ENCODE measurements at regions not wholly inside any gene's neighbourhood (a gene's known extent, or its start where the extent isn't known, plus 50 kb on each side); places are given as distances from the start of the nearest gene placed in this dataset.

DNA sequence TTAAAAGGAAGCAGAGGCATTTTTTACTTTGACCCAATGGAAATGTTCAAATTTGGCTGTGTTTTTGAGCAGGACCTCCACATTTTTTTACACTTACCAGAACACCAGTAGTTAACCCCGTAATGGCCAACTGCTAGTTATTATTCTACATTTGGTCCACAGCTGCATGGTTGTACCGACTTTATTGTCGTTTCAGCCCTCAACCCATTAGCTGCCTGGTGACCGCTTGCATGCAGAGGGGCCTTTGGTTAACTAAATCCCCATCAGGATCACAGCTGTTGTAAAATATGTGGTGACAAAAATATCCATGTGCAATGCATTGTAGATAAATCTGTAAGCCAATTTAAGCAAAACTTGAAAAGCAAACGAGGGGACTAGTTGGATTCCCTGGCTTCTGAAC is 342.2 kb upstream of the MEOX2 start:
- Histone ChIP-seq H3K4ac (ENCODE audit: low read depth, low read length) (peak overlapping the region; percentile 97), H3K14ac (replicated peaks; ENCODE audit: low read depth, low read length) (peak overlapping the region; percentile 86), H3K27me3 (ENCODE audit: control insufficient read depth, insufficient read depth, low read length) (no peaks in the 10 kb centered on the region), H3K4me2 (ENCODE audit: low read depth, low read length) (peak overlapping the region; percentile 51), H3K4me3 (ENCODE audit: insufficient read depth, low read depth, low read length) (no peak overlapping the region), H4K91ac (ENCODE audit: insufficient read depth, low read depth, low read length) (peak overlapping the region; percentile 86), H4K20me1 (ENCODE audit: insufficient read depth, low read length) (no peaks in the 10 kb centered on the region), H3K9me1 (ENCODE audit: insufficient read depth, low read length) (peaks cover 6% of the 10 kb centered on the region), H3K56ac (ENCODE audit: extremely low read depth, insufficient read depth, low read length) (peak overlapping the region; percentile 72; the same call in 1 of the 2 replicates), H2AK9ac (replicated peaks; ENCODE audit: low read depth, low read length, poor library complexity) (no peak overlapping the region), H2BK120ac (ENCODE audit: low read depth, low read length) (peak overlapping the region; percentile 96), H4K8ac (ENCODE audit: low read depth in 2 of 2, low read length in 2 of 2) (peak overlapping the region; percentile 71 to 72), H2BK15ac (ENCODE audit: low read depth, low read length) (peak overlapping the region; percentile 91), H3K9me3 (ENCODE audit: control insufficient read depth, insufficient read depth, low read length) (no peaks in the 10 kb centered on the region), H3K36me3 (ENCODE audit: control insufficient read depth, insufficient read depth, low read length) (no peaks in the 10 kb centered on the region), H3K4me1 (ENCODE audit: control insufficient read depth, insufficient read depth, low read length) (peaks cover 22% of the 10 kb centered on the region), H2AK5ac (ENCODE audit: low read depth, low read length) (peak overlapping the region; percentile 92; the same call in 1 of the 2 replicates), H3K27ac (ENCODE audit: insufficient read depth, low read length) (peak overlapping the region; percentile 99), H3K79me1 (ENCODE audit: low read depth in 1 of 2, low read length in 2 of 2) (no peaks in the 10 kb centered on the region), H2BK20ac (ENCODE audit: low read depth, low read length) (peak overlapping the region; percentile 96), H3K9ac (ENCODE audit: low read depth, low read length) (0 out of 2 replicates have a peak overlapping the region, but pooled peaks have one; percentile 42), H4K5ac (ENCODE audit: low read depth, low read length) (peak overlapping the region; percentile 78), H3K23ac (ENCODE audit: low read depth, low read length) (peak overlapping the region; percentile 54; the same call in 1 of the 2 replicates), H2BK5ac (ENCODE audit: low read depth, low read length, poor library complexity, severe bottlenecking) (peak overlapping the region; percentile 90), H2AFZ (replicated peaks; ENCODE audit: low read length, poor library complexity) (peak overlapping the region; percentile 48), H3K18ac (ENCODE audit: low read depth, low read length) (peak overlapping the region; percentile 98)
- dilution Hi-C loops (cut with HindIII; ENCODE audit: low sequenced_read_pairs, unreplicated experiment) (no loop called here), intact Hi-C loops (cut with micrococcal nuclease) (loop anchor here (5.0 kb wide), 1 partner anchor 91 kb away; no protein-coding TSS in a partner anchor), in situ Hi-C loops (cut with MboI; ENCODE audit: low sequenced_read_pairs) (no loop called here)
- no CpG with 5 or more reads among the region's 5 CpGs for WGBS, 2 experiments (ENCODE audit: extremely low coverage in 2 of 2, insufficient read length in 1 of 2)
- ChIA-PET POLR2A (ENCODE audit: unreplicated experiment) (no interaction called here), CTCF (no interaction called here)
- BruUV-seq (replicated peaks): no TSS peak
- no peak for TF ChIP-seq RAD21 (IDR thresholded peaks at IDR 0.05; ENCODE audit: low read length)
- TF ChIP-seq FOS (IDR thresholded peaks at IDR 0.05; ENCODE audit: low read depth, low read length): no peak
- TF ChIP-seq, protein P1, sequence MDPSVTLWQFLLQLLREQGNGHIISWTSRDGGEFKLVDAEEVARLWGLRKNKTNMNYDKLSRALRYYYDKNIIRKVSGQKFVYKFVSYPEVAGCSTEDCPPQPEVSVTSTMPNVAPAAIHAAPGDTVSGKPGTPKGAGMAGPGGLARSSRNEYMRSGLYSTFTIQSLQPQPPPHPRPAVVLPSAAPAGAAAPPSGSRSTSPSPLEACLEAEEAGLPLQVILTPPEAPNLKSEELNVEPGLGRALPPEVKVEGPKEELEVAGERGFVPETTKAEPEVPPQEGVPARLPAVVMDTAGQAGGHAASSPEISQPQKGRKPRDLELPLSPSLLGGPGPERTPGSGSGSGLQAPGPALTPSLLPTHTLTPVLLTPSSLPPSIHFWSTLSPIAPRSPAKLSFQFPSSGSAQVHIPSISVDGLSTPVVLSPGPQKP (IDR thresholded peaks at IDR 0.05; ENCODE audit: borderline replicate concordance, low read depth, low read length): no peak
- no peak for TF ChIP-seq MAFK (IDR thresholded peaks at IDR 0.05; ENCODE audit: low read depth, low read length)
- TF ChIP-seq CHD1 (IDR thresholded peaks at IDR 0.05; ENCODE audit: low read depth, low read length): no peak
- TF ChIP-seq BHLHE40 (IDR thresholded peaks at IDR 0.05; ENCODE audit: low read depth, low read length): no peak
- TF ChIP-seq, protein P2, sequence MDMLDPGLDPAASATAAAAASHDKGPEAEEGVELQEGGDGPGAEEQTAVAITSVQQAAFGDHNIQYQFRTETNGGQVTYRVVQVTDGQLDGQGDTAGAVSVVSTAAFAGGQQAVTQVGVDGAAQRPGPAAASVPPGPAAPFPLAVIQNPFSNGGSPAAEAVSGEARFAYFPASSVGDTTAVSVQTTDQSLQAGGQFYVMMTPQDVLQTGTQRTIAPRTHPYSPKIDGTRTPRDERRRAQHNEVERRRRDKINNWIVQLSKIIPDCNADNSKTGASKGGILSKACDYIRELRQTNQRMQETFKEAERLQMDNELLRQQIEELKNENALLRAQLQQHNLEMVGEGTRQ (IDR thresholded peaks at IDR 0.05; ENCODE audit: low read depth, low read length): no peak
- no peak for TF ChIP-seq RCOR1 (IDR thresholded peaks at IDR 0.05; ENCODE audit: insufficient replicate concordance, low read length)
- no peak for TF ChIP-seq MAZ (IDR thresholded peaks at IDR 0.05; ENCODE audit: borderline replicate concordance, low read depth, low read length)
- no peak for TF ChIP-seq SMC3 (IDR thresholded peaks at IDR 0.05; ENCODE audit: low read depth, low read length)
- no peak for TF ChIP-seq CEBPB (IDR thresholded peaks at IDR 0.05; ENCODE audit: low read depth, low read length)
- no peak for TF ChIP-seq NFE2L2 (IDR thresholded peaks at IDR 0.05; ENCODE audit: low read depth, low read length)
- no peak for TF ChIP-seq POLR2A (IDR thresholded peaks at IDR 0.05; ENCODE audit: low read depth, low read length)
- no peak for TF ChIP-seq MXI1 (IDR thresholded peaks at IDR 0.05; ENCODE audit: borderline replicate concordance, low read depth, low read length)
- no peak for TF ChIP-seq RFX5 (IDR thresholded peaks at IDR 0.05; ENCODE audit: low read depth, low read length)
- TF ChIP-seq, protein P3, sequence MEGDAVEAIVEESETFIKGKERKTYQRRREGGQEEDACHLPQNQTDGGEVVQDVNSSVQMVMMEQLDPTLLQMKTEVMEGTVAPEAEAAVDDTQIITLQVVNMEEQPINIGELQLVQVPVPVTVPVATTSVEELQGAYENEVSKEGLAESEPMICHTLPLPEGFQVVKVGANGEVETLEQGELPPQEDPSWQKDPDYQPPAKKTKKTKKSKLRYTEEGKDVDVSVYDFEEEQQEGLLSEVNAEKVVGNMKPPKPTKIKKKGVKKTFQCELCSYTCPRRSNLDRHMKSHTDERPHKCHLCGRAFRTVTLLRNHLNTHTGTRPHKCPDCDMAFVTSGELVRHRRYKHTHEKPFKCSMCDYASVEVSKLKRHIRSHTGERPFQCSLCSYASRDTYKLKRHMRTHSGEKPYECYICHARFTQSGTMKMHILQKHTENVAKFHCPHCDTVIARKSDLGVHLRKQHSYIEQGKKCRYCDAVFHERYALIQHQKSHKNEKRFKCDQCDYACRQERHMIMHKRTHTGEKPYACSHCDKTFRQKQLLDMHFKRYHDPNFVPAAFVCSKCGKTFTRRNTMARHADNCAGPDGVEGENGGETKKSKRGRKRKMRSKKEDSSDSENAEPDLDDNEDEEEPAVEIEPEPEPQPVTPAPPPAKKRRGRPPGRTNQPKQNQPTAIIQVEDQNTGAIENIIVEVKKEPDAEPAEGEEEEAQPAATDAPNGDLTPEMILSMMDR (conservative IDR thresholded peaks at IDR 0.05; ENCODE audit: low read depth, low read length): no peak
- no peak for ATAC-seq (ENCODE audit: low read depth)
- DNase-seq: peak; percentile 4
